Left ventricle myocardium inferior (tissue), 1 donor: ENCODE measurements at regions not wholly inside any gene's neighbourhood (a gene's known extent, or its start where the extent isn't known, plus 50 kb on each side); places are given as distances from the start of the nearest gene placed in this dataset.

Experiments used
- DNase-seq: peaks from one replicate; pipeline ENCODE4 v3.0.0-alpha.2; 2020
- H3K27ac ChIP-seq: fragments of 200-600 bp; replicated peaks from 2 replicates; pipeline ENCODE4 v1.8.0; 2021
- H3K27me3 ChIP-seq: fragments of 200-600 bp; 2 replicates; pipeline ENCODE4 v1.8.0; 2021; ENCODE audit warnings: low read depth
- H3K36me3 ChIP-seq: fragments of 200-600 bp; 2 replicates; pipeline ENCODE4 v1.8.0; 2021
- H3K4me1 ChIP-seq: fragments of 200-600 bp; 2 replicates; pipeline ENCODE4 v1.8.0; 2021
- H3K4me3 ChIP-seq: fragments of 200-600 bp; 2 replicates; pipeline ENCODE4 v1.8.0; 2021; ENCODE audit warnings: mild to moderate bottlenecking, moderate library complexity
- H3K9me3 ChIP-seq: fragments of 200-600 bp; replicated peaks from 2 replicates; pipeline ENCODE4 v1.8.0; 2021
- intact Hi-C: fragments of 100-400 bp; cut with micrococcal nuclease; formaldehyde crosslinking; loops from one replicate; pipeline ENCODE4 v1.11.0; 2022
- TF ChIP-seq, protein P1 (sequence below): fragments of 200-600 bp; IDR thresholded peaks from 2 replicates; pipeline ENCODE4 v1.8.0; 2021; ENCODE audit warnings: antibody characterized with exemption, mild to moderate bottlenecking, borderline replicate concordance
- donor health status: DM: no; HTN: yes; CAD: no; lungs with severe emphysema.

DNA sequence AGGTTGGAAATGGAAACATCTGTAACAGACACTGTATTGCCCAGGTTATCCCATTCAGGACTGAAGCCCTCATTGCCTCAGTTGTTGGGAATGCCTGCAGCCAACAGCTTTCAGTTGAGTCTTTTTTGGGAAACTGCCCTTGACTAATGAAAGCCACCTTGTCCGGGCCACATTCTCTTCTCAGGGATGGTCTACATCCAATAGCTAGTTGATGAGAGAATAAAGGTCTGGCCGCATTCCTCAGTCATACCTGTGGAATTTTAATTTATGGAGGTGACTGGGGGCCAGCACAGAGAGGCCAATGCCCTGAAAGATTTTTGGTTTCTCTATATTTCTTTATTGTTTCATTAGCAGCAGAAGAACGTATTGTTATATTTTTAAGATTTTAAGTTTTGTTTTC is 147.6 kb upstream of the MSX1 start:
- intact Hi-C loops, result no loop called here
- Histone ChIP-seq H3K4me1 (no peaks in the 10 kb centered on the region), H3K36me3 (no peaks in the 10 kb centered on the region), H3K27ac (no peak overlapping the region), H3K4me3 (no peak overlapping the region), H3K9me3 (peaks cover 18% of the 10 kb centered on the region), H3K27me3 (no peaks in the 10 kb centered on the region)
- no peak for DNase-seq
- TF ChIP-seq, protein P1, sequence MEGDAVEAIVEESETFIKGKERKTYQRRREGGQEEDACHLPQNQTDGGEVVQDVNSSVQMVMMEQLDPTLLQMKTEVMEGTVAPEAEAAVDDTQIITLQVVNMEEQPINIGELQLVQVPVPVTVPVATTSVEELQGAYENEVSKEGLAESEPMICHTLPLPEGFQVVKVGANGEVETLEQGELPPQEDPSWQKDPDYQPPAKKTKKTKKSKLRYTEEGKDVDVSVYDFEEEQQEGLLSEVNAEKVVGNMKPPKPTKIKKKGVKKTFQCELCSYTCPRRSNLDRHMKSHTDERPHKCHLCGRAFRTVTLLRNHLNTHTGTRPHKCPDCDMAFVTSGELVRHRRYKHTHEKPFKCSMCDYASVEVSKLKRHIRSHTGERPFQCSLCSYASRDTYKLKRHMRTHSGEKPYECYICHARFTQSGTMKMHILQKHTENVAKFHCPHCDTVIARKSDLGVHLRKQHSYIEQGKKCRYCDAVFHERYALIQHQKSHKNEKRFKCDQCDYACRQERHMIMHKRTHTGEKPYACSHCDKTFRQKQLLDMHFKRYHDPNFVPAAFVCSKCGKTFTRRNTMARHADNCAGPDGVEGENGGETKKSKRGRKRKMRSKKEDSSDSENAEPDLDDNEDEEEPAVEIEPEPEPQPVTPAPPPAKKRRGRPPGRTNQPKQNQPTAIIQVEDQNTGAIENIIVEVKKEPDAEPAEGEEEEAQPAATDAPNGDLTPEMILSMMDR, result no peak

DNA sequence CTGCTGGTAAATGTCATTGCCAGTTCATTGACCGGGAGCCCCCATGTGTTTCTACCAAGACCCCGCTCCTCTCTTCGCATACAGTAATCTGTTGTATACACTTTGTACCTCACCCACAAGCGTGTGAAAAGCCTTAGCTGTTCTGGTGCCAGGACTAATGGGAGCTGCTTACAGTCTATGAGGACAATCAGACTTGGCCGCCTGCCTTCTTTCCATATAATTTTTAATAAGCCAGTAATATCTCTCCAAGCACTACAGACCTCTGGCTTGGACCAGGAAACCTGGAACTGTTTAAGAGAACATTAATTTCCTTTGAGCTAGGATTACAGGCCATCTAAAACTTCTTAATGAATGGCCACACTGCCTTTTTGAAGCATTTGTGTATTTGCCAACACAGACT is 149.7 kb upstream of the MSX1 start:
- H3K9me3 ChIP-seq, result peaks cover 18% of the 10 kb centered on the region
- H3K27me3 ChIP-seq, result no peaks in the 10 kb centered on the region
- DNase-seq, result no peak
- intact Hi-C loops, result no loop called here
- H3K4me1 ChIP-seq, result no peaks in the 10 kb centered on the region
- TF ChIP-seq, protein P1, result no peak
- H3K36me3 ChIP-seq, result no peaks in the 10 kb centered on the region
- no peak overlapping the region for H3K27ac ChIP-seq
- H3K4me3 ChIP-seq, result no peak overlapping the region

DNA sequence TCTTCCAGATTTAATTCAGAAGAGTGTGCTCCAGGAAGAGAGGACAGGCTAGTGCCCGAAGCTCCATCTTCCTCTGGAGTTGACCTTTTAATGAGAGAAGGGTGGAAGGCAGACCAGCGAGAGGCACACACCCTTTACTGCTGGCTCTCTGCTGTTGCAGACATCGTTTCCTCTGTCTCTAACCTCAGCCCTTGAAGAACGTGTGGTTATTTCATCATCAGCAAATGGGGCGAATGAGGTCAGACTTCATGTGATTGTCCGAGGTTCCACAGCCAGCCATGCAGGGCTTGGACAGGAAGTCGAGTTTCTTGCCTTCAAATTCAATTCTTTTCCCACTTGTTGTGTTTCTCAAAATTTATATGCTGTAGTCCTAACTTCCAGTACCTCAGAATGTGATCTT is 155.2 kb upstream of the MSX1 start:
- Histone ChIP-seq H3K4me1 (no peaks in the 10 kb centered on the region), H3K27ac (no peak overlapping the region), H3K36me3 (no peaks in the 10 kb centered on the region), H3K4me3 (no peak overlapping the region), H3K27me3 (no peaks in the 10 kb centered on the region), H3K9me3 (peaks cover 16% of the 10 kb centered on the region)
- no peak for DNase-seq
- TF ChIP-seq, protein P1, result no peak
- intact Hi-C loops, result no loop called here

DNA sequence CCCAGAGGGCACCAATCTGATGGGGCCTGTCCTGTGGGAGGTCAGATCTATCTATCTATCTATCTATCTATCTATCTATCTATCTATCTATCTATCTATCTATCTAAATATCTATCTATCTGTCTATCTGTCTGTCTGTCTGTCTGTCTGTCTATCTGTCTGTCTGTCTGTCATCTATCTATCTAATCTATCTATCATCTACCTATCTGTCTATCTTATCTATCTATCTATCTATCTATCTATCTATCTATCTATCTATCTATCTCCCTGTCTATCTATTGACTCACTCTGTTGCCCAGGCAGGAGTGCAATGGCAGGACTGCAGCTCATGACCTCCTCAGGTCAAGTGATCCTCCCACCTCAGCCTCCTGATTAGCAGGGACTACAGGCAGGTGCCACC is 155.7 kb upstream of the STX18 start:
- intact Hi-C loops, result no loop called here
- no peaks in the 10 kb centered on the region for H3K9me3 ChIP-seq

DNA sequence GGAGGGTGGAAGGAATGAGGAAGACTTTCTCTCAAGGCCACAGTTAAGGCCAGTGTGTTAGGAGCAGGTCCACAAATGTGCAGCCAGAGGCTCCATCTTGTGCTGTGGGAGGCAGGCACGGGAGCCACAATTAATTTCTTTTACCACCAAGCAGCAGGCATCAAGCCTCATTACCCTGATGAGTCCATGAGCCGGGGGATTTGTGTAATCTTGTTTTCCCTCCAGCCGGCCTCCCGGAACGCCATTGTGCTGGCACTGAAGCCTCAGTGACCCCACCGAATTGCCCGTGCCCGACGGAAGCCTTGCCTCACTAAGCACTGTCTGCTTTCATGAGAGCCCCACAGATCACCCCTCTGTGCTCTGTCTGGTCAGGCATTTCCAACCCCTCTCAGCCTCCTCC is 154.7 kb upstream of the STX18 start:
- Histone ChIP-seq H3K9me3 (no peaks in the 10 kb centered on the region), H3K36me3 (no peaks in the 10 kb centered on the region), H3K4me3 (no peak overlapping the region), H3K4me1 (peaks cover 10% of the 10 kb centered on the region), H3K27ac (no peak overlapping the region), H3K27me3 (no peaks in the 10 kb centered on the region)
- TF ChIP-seq, protein P1, result no peak
- intact Hi-C loops, result no loop called here
- no peak for DNase-seq

More for the DNA sequence above, 155.7 kb upstream of the STX18 start:
- no peaks in the 10 kb centered on the region for H3K27me3 ChIP-seq
- no peaks in the 10 kb centered on the region for H3K36me3 ChIP-seq
- TF ChIP-seq, protein P1, result no peak
- H3K4me1 ChIP-seq, result peaks cover 10% of the 10 kb centered on the region
- no peak overlapping the region for H3K27ac ChIP-seq
- no peak overlapping the region for H3K4me3 ChIP-seq
- DNase-seq, result no peak

- H3K9me3 ChIP-seq, result peaks cover 4% of the 10 kb centered on the region
- no peak for DNase-seq
- intact Hi-C loops, result no loop called here
- no peaks in the 10 kb centered on the region for H3K36me3 ChIP-seq
- TF ChIP-seq, protein P1, result no peak
- H3K4me3 ChIP-seq, result no peak overlapping the region
- peaks cover 10% of the 10 kb centered on the region for H3K4me1 ChIP-seq
- no peak overlapping the region for H3K27ac ChIP-seq
- no peaks in the 10 kb centered on the region for H3K27me3 ChIP-seq
Measured at GRCh38 chr4:4695497-4695896, 153.6 kb upstream of the STX18 start.
